WTC11 (cell line): ENCODE measurements at regions not wholly inside any gene's neighbourhood (a gene's known extent, or its start where the extent isn't known, plus 50 kb on each side); places are given as distances from the start of the nearest gene placed in this dataset.

Source experiments
- NFYB ChIP-seq: sonication (generic); formaldehyde crosslinking; conservative IDR thresholded peaks from 2 replicates; pipeline ENCODE4 v1.8.0; 2022; ENCODE audit warnings: low read depth, missing genetic modification reagents
- TF ChIP-seq, protein P1 (sequence below): fragments of 200-600 bp; IDR thresholded peaks from 2 replicates; pipeline ENCODE4 v1.8.0; 2022; ENCODE audit warnings: antibody characterized with exemption
- TF ChIP-seq, protein P2 (sequence below): sonication (generic); formaldehyde crosslinking; IDR thresholded peaks from 2 replicates; pipeline ENCODE4 v1.8.0; 2022; ENCODE audit warnings: mild to moderate bottlenecking, missing genetic modification reagents
- TF ChIP-seq, protein P3 (sequence below): sonication (generic); formaldehyde crosslinking; IDR thresholded peaks from 2 replicates; pipeline ENCODE4 v1.8.1; 2023; ENCODE audit warnings: mild to moderate bottlenecking, missing genetic modification reagents, borderline replicate concordance

DNA sequence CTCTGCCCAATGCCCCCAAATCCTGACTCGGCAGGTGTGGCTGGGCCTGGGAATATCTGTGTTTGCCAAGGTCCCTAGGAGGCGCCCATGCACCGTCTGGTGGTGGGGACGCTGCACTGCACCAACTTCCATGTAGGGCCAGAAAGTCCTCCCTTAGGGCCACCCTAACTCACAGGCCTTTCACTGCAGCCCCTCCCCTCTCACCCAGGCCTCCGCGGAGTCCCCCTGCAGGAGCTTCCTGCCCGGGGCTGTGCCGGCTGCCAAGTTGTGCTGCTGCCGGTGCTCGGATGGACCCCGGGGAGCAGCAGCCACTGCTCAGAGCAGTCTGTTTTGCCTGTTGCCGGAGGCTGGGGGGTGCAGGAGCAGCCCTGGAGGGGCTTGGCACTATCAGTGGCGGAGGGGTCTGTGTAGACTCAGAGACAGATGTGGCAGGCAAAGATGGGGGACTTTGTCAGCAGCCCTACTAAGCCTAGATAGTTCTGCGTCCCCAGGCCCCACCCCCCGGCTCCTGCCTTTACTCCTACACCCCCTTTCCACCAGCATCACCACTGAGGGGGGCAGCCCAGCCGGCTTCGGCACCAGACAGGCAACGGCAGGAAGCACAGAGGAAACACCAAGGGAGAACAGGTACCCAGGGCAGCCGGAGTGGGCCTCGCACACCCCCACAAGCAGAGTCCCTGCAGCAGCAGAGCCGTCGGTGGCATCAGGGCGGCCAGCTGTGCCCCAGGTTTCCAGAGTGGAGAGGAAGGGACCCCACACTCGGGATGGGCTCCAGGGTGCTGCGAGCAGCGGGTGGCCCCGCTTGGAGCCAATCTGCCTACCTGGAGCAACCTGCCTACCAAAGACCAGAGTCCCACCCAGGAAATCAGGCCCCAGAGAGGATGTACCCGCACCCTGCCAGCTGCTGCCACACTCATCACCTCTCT lies 124.3 kb downstream of the TRIM29 start:
- TF ChIP-seq, protein P1, sequence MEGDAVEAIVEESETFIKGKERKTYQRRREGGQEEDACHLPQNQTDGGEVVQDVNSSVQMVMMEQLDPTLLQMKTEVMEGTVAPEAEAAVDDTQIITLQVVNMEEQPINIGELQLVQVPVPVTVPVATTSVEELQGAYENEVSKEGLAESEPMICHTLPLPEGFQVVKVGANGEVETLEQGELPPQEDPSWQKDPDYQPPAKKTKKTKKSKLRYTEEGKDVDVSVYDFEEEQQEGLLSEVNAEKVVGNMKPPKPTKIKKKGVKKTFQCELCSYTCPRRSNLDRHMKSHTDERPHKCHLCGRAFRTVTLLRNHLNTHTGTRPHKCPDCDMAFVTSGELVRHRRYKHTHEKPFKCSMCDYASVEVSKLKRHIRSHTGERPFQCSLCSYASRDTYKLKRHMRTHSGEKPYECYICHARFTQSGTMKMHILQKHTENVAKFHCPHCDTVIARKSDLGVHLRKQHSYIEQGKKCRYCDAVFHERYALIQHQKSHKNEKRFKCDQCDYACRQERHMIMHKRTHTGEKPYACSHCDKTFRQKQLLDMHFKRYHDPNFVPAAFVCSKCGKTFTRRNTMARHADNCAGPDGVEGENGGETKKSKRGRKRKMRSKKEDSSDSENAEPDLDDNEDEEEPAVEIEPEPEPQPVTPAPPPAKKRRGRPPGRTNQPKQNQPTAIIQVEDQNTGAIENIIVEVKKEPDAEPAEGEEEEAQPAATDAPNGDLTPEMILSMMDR = peak; percentile 68
- TF ChIP-seq, protein P2, sequence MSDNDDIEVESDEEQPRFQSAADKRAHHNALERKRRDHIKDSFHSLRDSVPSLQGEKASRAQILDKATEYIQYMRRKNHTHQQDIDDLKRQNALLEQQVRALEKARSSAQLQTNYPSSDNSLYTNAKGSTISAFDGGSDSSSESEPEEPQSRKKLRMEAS (CRISPR knock-in tag) = no peak
- TF ChIP-seq, protein P3, sequence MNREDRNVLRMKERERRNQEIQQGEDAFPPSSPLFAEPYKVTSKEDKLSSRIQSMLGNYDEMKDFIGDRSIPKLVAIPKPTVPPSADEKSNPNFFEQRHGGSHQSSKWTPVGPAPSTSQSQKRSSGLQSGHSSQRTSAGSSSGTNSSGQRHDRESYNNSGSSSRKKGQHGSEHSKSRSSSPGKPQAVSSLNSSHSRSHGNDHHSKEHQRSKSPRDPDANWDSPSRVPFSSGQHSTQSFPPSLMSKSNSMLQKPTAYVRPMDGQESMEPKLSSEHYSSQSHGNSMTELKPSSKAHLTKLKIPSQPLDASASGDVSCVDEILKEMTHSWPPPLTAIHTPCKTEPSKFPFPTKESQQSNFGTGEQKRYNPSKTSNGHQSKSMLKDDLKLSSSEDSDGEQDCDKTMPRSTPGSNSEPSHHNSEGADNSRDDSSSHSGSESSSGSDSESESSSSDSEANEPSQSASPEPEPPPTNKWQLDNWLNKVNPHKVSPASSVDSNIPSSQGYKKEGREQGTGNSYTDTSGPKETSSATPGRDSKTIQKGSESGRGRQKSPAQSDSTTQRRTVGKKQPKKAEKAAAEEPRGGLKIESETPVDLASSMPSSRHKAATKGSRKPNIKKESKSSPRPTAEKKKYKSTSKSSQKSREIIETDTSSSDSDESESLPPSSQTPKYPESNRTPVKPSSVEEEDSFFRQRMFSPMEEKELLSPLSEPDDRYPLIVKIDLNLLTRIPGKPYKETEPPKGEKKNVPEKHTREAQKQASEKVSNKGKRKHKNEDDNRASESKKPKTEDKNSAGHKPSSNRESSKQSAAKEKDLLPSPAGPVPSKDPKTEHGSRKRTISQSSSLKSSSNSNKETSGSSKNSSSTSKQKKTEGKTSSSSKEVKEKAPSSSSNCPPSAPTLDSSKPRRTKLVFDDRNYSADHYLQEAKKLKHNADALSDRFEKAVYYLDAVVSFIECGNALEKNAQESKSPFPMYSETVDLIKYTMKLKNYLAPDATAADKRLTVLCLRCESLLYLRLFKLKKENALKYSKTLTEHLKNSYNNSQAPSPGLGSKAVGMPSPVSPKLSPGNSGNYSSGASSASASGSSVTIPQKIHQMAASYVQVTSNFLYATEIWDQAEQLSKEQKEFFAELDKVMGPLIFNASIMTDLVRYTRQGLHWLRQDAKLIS = 0 out of 2 replicates have a peak, but pooled peaks have one; percentile 68
- TF ChIP-seq NFYB (CRISPR knock-in tag) = no peak
